OCI-LY1 (cell line): ENCODE measurements at regions not wholly inside any gene's neighbourhood (a gene's known extent, or its start where the extent isn't known, plus 50 kb on each side); places are given as distances from the start of the nearest gene placed in this dataset.

Experiments used
- EZH2 ChIP-seq: fragments of 200-600 bp; sonication (generic), shearing (Covaris generic); IDR thresholded peaks from 2 replicates; pipeline ENCODE4 v1.8.0; 2017; ENCODE audit warnings: borderline replicate concordance, mixed run types, mild to moderate bottlenecking, antibody characterized with exemption, low read length, moderate library complexity, mixed read lengths
- TF ChIP-seq, protein P1 (sequence below): fragments of 200-600 bp; sonication (generic), shearing (Covaris generic); IDR thresholded peaks from 2 replicates; pipeline ENCODE4 v1.5.1; 2017; ENCODE audit warnings: mild to moderate bottlenecking, antibody characterized with exemption, low read length, moderate library complexity, mixed read lengths

DNA sequence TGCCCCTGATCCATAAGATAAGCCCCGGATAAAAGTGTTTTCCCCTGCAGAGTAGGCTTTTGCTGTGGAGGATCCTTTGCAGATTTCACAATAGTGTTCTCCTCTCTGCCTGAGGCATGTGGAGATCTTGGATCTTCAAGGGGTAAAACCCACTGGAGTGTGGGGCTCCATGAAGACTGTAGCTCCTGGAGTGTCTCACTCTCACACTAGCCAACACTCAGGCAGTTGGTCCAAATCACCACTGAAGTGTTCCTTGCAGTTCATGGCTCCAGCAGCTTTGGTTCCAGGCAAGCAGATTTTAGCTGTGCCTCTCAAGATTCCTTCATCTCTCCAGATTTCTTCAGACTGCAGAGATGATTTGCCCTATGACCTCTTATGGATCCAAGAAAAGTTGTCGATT, 665.3 kb downstream of the TNS3 start:
- TF ChIP-seq, protein P1, sequence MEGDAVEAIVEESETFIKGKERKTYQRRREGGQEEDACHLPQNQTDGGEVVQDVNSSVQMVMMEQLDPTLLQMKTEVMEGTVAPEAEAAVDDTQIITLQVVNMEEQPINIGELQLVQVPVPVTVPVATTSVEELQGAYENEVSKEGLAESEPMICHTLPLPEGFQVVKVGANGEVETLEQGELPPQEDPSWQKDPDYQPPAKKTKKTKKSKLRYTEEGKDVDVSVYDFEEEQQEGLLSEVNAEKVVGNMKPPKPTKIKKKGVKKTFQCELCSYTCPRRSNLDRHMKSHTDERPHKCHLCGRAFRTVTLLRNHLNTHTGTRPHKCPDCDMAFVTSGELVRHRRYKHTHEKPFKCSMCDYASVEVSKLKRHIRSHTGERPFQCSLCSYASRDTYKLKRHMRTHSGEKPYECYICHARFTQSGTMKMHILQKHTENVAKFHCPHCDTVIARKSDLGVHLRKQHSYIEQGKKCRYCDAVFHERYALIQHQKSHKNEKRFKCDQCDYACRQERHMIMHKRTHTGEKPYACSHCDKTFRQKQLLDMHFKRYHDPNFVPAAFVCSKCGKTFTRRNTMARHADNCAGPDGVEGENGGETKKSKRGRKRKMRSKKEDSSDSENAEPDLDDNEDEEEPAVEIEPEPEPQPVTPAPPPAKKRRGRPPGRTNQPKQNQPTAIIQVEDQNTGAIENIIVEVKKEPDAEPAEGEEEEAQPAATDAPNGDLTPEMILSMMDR, result no peak
- TF ChIP-seq EZH2, result no peak
